ENCODE measurements at regions not wholly inside any gene's neighbourhood (a gene's known extent, or its start where the extent isn't known, plus 50 kb on each side); places are given as distances from the start of the nearest gene placed in this dataset.

DNA sequence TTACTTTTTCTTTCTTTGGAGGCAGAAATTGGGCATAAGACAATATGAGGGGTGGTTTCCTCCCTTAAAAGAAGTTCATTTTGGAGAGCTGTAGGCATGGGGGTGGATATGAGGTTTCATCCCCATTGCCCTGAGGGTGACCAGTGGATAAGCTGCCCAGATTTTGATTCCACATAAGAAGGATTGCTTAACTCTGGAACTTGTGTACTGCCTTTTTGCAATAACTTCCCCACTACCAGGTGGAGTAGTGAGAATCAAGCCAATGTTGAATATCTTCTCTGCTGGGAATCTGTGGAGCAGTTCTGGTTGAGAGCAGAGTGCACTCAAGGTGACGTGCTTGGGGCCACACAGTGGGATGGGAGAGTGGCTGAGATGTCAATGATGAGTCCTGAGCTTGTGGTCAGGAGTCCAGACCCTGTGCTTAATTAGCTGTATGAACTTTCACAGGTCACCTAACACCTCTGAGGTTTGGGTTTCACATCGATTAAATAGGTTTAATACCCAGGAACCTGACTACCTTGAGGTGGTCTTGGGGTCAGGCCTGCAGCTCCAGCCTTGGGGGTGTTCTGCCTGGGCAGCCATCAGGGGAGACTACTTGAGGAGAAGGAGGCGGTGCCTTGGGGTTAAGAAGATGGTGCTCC lies 152.9 kb downstream of the FCRL5 start:
- TF ChIP-seq POLR2A (IDR thresholded peaks at IDR 0.05; ENCODE audit: extremely low read depth, insufficient read length): no peak
- TF ChIP-seq, protein P1, sequence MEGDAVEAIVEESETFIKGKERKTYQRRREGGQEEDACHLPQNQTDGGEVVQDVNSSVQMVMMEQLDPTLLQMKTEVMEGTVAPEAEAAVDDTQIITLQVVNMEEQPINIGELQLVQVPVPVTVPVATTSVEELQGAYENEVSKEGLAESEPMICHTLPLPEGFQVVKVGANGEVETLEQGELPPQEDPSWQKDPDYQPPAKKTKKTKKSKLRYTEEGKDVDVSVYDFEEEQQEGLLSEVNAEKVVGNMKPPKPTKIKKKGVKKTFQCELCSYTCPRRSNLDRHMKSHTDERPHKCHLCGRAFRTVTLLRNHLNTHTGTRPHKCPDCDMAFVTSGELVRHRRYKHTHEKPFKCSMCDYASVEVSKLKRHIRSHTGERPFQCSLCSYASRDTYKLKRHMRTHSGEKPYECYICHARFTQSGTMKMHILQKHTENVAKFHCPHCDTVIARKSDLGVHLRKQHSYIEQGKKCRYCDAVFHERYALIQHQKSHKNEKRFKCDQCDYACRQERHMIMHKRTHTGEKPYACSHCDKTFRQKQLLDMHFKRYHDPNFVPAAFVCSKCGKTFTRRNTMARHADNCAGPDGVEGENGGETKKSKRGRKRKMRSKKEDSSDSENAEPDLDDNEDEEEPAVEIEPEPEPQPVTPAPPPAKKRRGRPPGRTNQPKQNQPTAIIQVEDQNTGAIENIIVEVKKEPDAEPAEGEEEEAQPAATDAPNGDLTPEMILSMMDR (IDR thresholded peaks at IDR 0.05; ENCODE audit: low read depth, low read length): no peak
- no peak for TF ChIP-seq MAX (IDR thresholded peaks at IDR 0.05; ENCODE audit: low read depth, low read length)

Measured in NB4 (cell line).